IMR-90 (cell line): ENCODE measurements at regions not wholly inside any gene's neighbourhood (a gene's known extent, or its start where the extent isn't known, plus 50 kb on each side); places are given as distances from the start of the nearest gene placed in this dataset.

Experiments used
- ATAC-seq: fragments of 200-7000 bp; cut with Tn5 transposase; 2 replicates; pipeline ENCODE4 v1.9.1; 2020; ENCODE audit warnings: low read depth, mild to moderate bottlenecking, moderate library complexity
- BruUV-seq: library from RNA; stranded (reverse); fragments of 400-500 nt; replicated peaks from 2 replicates; lab custom pipeline; 2021; lab: Mats Ljungman, UMichigan
- CTCF ChIA-PET: fragments of 300-600 bp; formaldehyde crosslinking; extraction: SDS; loops from one replicate; lab custom pipeline; 2021; ENCODE audit warnings: antibody characterized with exemption; lab: Yijun Ruan, JAX
- POLR2A ChIA-PET: fragments of 300-600 bp; sonication (Branson Sonifier 250); formaldehyde crosslinking; loops from one replicate; lab custom pipeline; 2022; ENCODE audit warnings: antibody characterized with exemption; ENCODE audit not compliant: unreplicated experiment; lab: Charles Lee
- DNase-seq: peaks from one replicate; pipeline ENCODE4 v3.0.0; 2013
- H2AFZ ChIP-seq: replicated peaks from 2 replicates; pipeline ENCODE3; 2013; ENCODE audit warnings: low read length, mild to moderate bottlenecking; ENCODE audit not compliant: poor library complexity
- H2AK5ac ChIP-seq: 2 replicates; pipeline ENCODE4 v1.6.1; 2013; ENCODE audit warnings: low read depth, low read length, inconsistent platforms
- H2AK9ac ChIP-seq: replicated peaks from 2 replicates; pipeline ENCODE3; 2013; ENCODE audit warnings: mild to moderate bottlenecking, low read depth, low read length, moderate library complexity; ENCODE audit not compliant: poor library complexity
- H2BK120ac ChIP-seq: 2 replicates; pipeline ENCODE4 v1.6.1; 2013; ENCODE audit warnings: low read depth, low read length, inconsistent platforms
- H2BK15ac ChIP-seq: 3 replicates; pipeline ENCODE4 v1.6.1; 2013; ENCODE audit warnings: low read depth, low read length, inconsistent platforms
- H2BK20ac ChIP-seq: 2 replicates; pipeline ENCODE4 v1.6.1; 2013; ENCODE audit warnings: low read depth, mild to moderate bottlenecking, inconsistent platforms, low read length, moderate library complexity
- H2BK5ac ChIP-seq: 2 replicates; pipeline ENCODE4 v1.6.1; 2013; ENCODE audit warnings: mild to moderate bottlenecking, low read depth, low read length, inconsistent platforms; ENCODE audit not compliant: poor library complexity, severe bottlenecking
- H3K14ac ChIP-seq: replicated peaks from 2 replicates; pipeline ENCODE4 v1.6.1; 2013; ENCODE audit warnings: low read depth, low read length, inconsistent platforms
- H3K18ac ChIP-seq: 2 replicates; pipeline ENCODE4 v1.6.1; 2013; ENCODE audit warnings: low read depth, low read length, control low read depth
- H3K23ac ChIP-seq: 2 replicates; pipeline ENCODE4 v1.6.1; 2013; ENCODE audit warnings: low read depth, low read length, inconsistent platforms
- H3K27ac ChIP-seq: 2 replicates; pipeline ENCODE4 v1.5.1; 2013; ENCODE audit warnings: mild to moderate bottlenecking, control low read depth, low read length; ENCODE audit not compliant: insufficient read depth
- H3K27me3 ChIP-seq: 2 replicates; pipeline ENCODE4 v1.6.1; 2013; ENCODE audit warnings: low read length; ENCODE audit not compliant: control insufficient read depth, insufficient read depth
- H3K36me3 ChIP-seq: 2 replicates; pipeline ENCODE4 v1.6.1; 2013; ENCODE audit warnings: low read length, mixed read lengths; ENCODE audit not compliant: control insufficient read depth, insufficient read depth
- H3K4ac ChIP-seq: 2 replicates; pipeline ENCODE4 v1.6.1; 2013; ENCODE audit warnings: low read depth, low read length, inconsistent platforms
- H3K4me1 ChIP-seq: 2 replicates; pipeline ENCODE4 v1.6.1; 2013; ENCODE audit warnings: low read length, mixed read lengths; ENCODE audit not compliant: control insufficient read depth, insufficient read depth
- H3K4me2 ChIP-seq: 2 replicates; pipeline ENCODE4 v1.6.1; 2013; ENCODE audit warnings: low read depth, mild to moderate bottlenecking, control low read depth, low read length, moderate library complexity
- H3K4me3 ChIP-seq: 2 replicates; pipeline ENCODE4 v1.5.1; 2013; ENCODE audit warnings: low read depth, mild to moderate bottlenecking, control low read depth, low read length, moderate library complexity; ENCODE audit not compliant: insufficient read depth
- H3K56ac ChIP-seq: 2 replicates; pipeline ENCODE4 v1.6.1; 2013; ENCODE audit warnings: low read length, inconsistent platforms; ENCODE audit not compliant: insufficient read depth; ENCODE audit errors: extremely low read depth
- H3K79me1 ChIP-seq, 2 experiments: 2 replicates each; pipeline ENCODE4 v1.6.1; 2013; ENCODE audit warnings: low read length in 2 of 2, inconsistent platforms in 1 of 2, low read depth in 1 of 2
- H3K9ac ChIP-seq: 2 replicates; pipeline ENCODE4 v1.6.1; 2013; ENCODE audit warnings: low read depth, low read length, control low read depth
- H3K9me1 ChIP-seq: 2 replicates; pipeline ENCODE4 v1.6.1; 2013; ENCODE audit warnings: low read length, inconsistent platforms; ENCODE audit not compliant: insufficient read depth
- H3K9me3 ChIP-seq: 2 replicates; pipeline ENCODE4 v1.6.1; 2013; ENCODE audit warnings: low read length; ENCODE audit not compliant: control insufficient read depth, insufficient read depth
- H4K20me1 ChIP-seq: 2 replicates; pipeline ENCODE4 v1.6.1; 2013; ENCODE audit warnings: low read length, inconsistent platforms; ENCODE audit not compliant: insufficient read depth
- H4K5ac ChIP-seq: 2 replicates; pipeline ENCODE4 v1.6.1; 2013; ENCODE audit warnings: mild to moderate bottlenecking, low read depth, low read length, control low read depth
- H4K8ac ChIP-seq, 2 experiments: 2 replicates each; pipeline ENCODE4 v1.6.1; 2013; ENCODE audit warnings: low read depth in 2 of 2, low read length in 2 of 2, control low read depth in 1 of 2, inconsistent platforms in 1 of 2
- H4K91ac ChIP-seq: 2 replicates; pipeline ENCODE4 v1.6.1; 2013; ENCODE audit warnings: low read depth, low read length, inconsistent platforms; ENCODE audit not compliant: insufficient read depth
- CEBPB ChIP-seq: IDR thresholded peaks from 2 replicates; pipeline ENCODE4 v1.6.1; 2012; ENCODE audit warnings: low read depth, low read length, improper control_type of control experiment
- CHD1 ChIP-seq: IDR thresholded peaks from 2 replicates; pipeline ENCODE4 v1.6.1; 2012; ENCODE audit warnings: low read depth, low read length, improper control_type of control experiment
- ELK1 ChIP-seq: fragments of 150-350 bp; IDR thresholded peaks from 2 replicates; pipeline ENCODE4 v1.6.1; 2016; ENCODE audit warnings: low read depth, mild to moderate bottlenecking, low read length, moderate library complexity, borderline replicate concordance
- FOS ChIP-seq: fragments of 150-350 bp; IDR thresholded peaks from 2 replicates; pipeline ENCODE4 v1.6.1; 2016; ENCODE audit warnings: low read depth, low read length
- MAFK ChIP-seq: IDR thresholded peaks from 2 replicates; pipeline ENCODE4 v1.6.1; 2012; ENCODE audit warnings: low read depth, low read length, improper control_type of control experiment
- MAZ ChIP-seq: IDR thresholded peaks from 2 replicates; pipeline ENCODE4 v1.6.1; 2012; ENCODE audit warnings: low read depth, mild to moderate bottlenecking, low read length, improper control_type of control experiment, moderate library complexity, borderline replicate concordance
- MXI1 ChIP-seq: IDR thresholded peaks from 2 replicates; pipeline ENCODE4 v1.6.1; 2012; ENCODE audit warnings: low read depth, mild to moderate bottlenecking, low read length, moderate library complexity, borderline replicate concordance
- POLR2A ChIP-seq: IDR thresholded peaks from 2 replicates; pipeline ENCODE4 v1.6.1; 2012; ENCODE audit warnings: mild to moderate bottlenecking, low read depth, low read length
- RAD21 ChIP-seq: IDR thresholded peaks from 2 replicates; pipeline ENCODE4 v1.6.1; 2012; ENCODE audit warnings: low read length, improper control_type of control experiment
- RCOR1 ChIP-seq: IDR thresholded peaks from 2 replicates; pipeline ENCODE4 v1.6.1; 2012; ENCODE audit warnings: mild to moderate bottlenecking, low read length, improper control_type of control experiment; ENCODE audit not compliant: insufficient replicate concordance
- RFX5 ChIP-seq: IDR thresholded peaks from 2 replicates; pipeline ENCODE4 v1.8.0; 2012; ENCODE audit warnings: low read depth, mild to moderate bottlenecking, low read length, moderate library complexity
- SMC3 ChIP-seq: fragments of 150-350 bp; IDR thresholded peaks from 2 replicates; pipeline ENCODE4 v1.6.1; 2016; ENCODE audit warnings: low read depth, mild to moderate bottlenecking, antibody characterized with exemption, low read length, moderate library complexity
- USF2 ChIP-seq: fragments of 150-350 bp; IDR thresholded peaks from 2 replicates; pipeline ENCODE4 v1.6.1; 2017; ENCODE audit warnings: mild to moderate bottlenecking, antibody characterized with exemption, low read length, low read depth
- WGBS, 2 experiments: methylation state at CpG; one replicate each; pipeline versions ENCODE4 v1.1.5 to v1.1.7; 2013; ENCODE audit warnings: missing lambda C conversion rate in 2 of 2; ENCODE audit not compliant: insufficient read length in 1 of 2; ENCODE audit errors: extremely low coverage in 2 of 2; 5-methylcytosine and 5-hydroxymethylcytosine counted together
- dilution Hi-C: fragments of 300-500 bp; cut with HindIII; formaldehyde crosslinking; loops from one replicate; pipeline ENCODE4 v1.14.3; 2018; ENCODE audit warnings: low sequenced_read_pairs; ENCODE audit not compliant: unreplicated experiment
- in situ Hi-C: fragments of 300-500 bp; cut with MboI; formaldehyde crosslinking; loops from 3 replicates; pipeline ENCODE4 v1.14.3; 2019; ENCODE audit warnings: low sequenced_read_pairs, inconsistent platforms, mixed read lengths
- intact Hi-C: fragments of 100-400 bp; cut with micrococcal nuclease; formaldehyde crosslinking; loops from 2 replicates; pipeline ENCODE4 v1.10.0; 2022
- TF ChIP-seq, protein P1 (sequence below): conservative IDR thresholded peaks from 2 replicates; pipeline ENCODE4 v1.5.1; 2012; ENCODE audit warnings: mild to moderate bottlenecking, low read depth, low read length, improper control_type of control experiment

GRCh38 chr12:4984971-4985370 lies 58.7 kb upstream of the KCNA5 start:
- no CpG with 5 or more reads among the region's 7 CpGs for WGBS, 2 experiments
- no peak overlapping the region for H3K4ac ChIP-seq
- H3K9me3 ChIP-seq = no peaks in the 10 kb centered on the region
- DNase-seq = no peak
- H3K23ac ChIP-seq = no peak overlapping the region
- no peak overlapping the region for H3K4me3 ChIP-seq
- H2AFZ ChIP-seq = no peak overlapping the region
- no peaks in the 10 kb centered on the region for H3K4me1 ChIP-seq
- H3K9ac ChIP-seq = no peak overlapping the region
- ChIA-PET POLR2A (no interaction called here), CTCF (no interaction called here)
- no peak overlapping the region for H2BK120ac ChIP-seq
- H3K56ac ChIP-seq = no peak overlapping the region
- no peaks in the 10 kb centered on the region for H3K79me1 ChIP-seq
- no peak overlapping the region for H3K4me2 ChIP-seq
- H4K91ac ChIP-seq = no peak overlapping the region
- H3K27ac ChIP-seq = no peak overlapping the region
- no peak overlapping the region for H4K5ac ChIP-seq
- TF ChIP-seq, protein P1, sequence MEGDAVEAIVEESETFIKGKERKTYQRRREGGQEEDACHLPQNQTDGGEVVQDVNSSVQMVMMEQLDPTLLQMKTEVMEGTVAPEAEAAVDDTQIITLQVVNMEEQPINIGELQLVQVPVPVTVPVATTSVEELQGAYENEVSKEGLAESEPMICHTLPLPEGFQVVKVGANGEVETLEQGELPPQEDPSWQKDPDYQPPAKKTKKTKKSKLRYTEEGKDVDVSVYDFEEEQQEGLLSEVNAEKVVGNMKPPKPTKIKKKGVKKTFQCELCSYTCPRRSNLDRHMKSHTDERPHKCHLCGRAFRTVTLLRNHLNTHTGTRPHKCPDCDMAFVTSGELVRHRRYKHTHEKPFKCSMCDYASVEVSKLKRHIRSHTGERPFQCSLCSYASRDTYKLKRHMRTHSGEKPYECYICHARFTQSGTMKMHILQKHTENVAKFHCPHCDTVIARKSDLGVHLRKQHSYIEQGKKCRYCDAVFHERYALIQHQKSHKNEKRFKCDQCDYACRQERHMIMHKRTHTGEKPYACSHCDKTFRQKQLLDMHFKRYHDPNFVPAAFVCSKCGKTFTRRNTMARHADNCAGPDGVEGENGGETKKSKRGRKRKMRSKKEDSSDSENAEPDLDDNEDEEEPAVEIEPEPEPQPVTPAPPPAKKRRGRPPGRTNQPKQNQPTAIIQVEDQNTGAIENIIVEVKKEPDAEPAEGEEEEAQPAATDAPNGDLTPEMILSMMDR = no peak
- TF ChIP-seq SMC3 (no peak), USF2 (no peak), POLR2A (no peak), RFX5 (no peak), FOS (no peak), MAZ (no peak), RAD21 (no peak), CEBPB (no peak), MAFK (no peak), MXI1 (no peak), CHD1 (no peak), RCOR1 (no peak), ELK1 (no peak)
- H2AK5ac ChIP-seq = no peak overlapping the region
- BruUV-seq = no TSS peak
- H3K18ac ChIP-seq = no peak overlapping the region
- no peaks in the 10 kb centered on the region for H4K20me1 ChIP-seq
- in situ Hi-C loops = no loop called here
- no peak overlapping the region for H3K14ac ChIP-seq
- no peaks in the 10 kb centered on the region for H3K9me1 ChIP-seq
- no peak overlapping the region for H2AK9ac ChIP-seq
- dilution Hi-C loops = no loop called here
- no peak overlapping the region for H2BK5ac ChIP-seq
- H4K8ac ChIP-seq = no peak overlapping the region
- no peak overlapping the region for H2BK15ac ChIP-seq
- intact Hi-C loops = no loop called here
- H2BK20ac ChIP-seq = no peak overlapping the region
- peaks cover 21% of the 10 kb centered on the region for H3K27me3 ChIP-seq
- H3K36me3 ChIP-seq = no peaks in the 10 kb centered on the region
- no peak for ATAC-seq
